Panc1 (cell line): ENCODE measurements at regions not wholly inside any gene's neighbourhood (a gene's known extent, or its start where the extent isn't known, plus 50 kb on each side); places are given as distances from the start of the nearest gene placed in this dataset.

Source experiments
- ATAC-seq: fragments of 200-7000 bp; cut with Tn5 transposase; 2 replicates; pipeline ENCODE4 v1.9.1; 2020; ENCODE audit warnings: mild to moderate bottlenecking, moderate library complexity
- BruUV-seq: library from RNA; stranded (reverse); fragments of 400-500 nt; replicated peaks from 2 replicates; lab custom pipeline; 2021; lab: Mats Ljungman, UMichigan
- CTCF ChIA-PET: fragments of 300-600 bp; sonication (Branson Sonifier 250); formaldehyde crosslinking; loops from one replicate; lab custom pipeline; 2022; ENCODE audit warnings: antibody characterized with exemption; lab: Charles Lee
- POLR2A ChIA-PET: fragments of 300-600 bp; sonication (Branson Sonifier 250); formaldehyde crosslinking; loops from one replicate; lab custom pipeline; 2022; ENCODE audit warnings: antibody characterized with exemption; lab: Charles Lee
- DNase-seq: peaks from one replicate; pipeline ENCODE4 v3.0.0-alpha.2; 2010; ENCODE audit warnings: low read depth, low spot score
- H3K27ac ChIP-seq: 2 replicates; pipeline ENCODE4 v1.5.1; 2011; ENCODE audit warnings: mild to moderate bottlenecking, low read length, inconsistent platforms
- H3K27me3 ChIP-seq: fragments of 200-500 bp; sonication (Bioruptor generic); 2 replicates; pipeline ENCODE4 v1.6.0; 2014; ENCODE audit warnings: low read length, inconsistent platforms; ENCODE audit not compliant: control insufficient read depth, insufficient read depth
- H3K36me3 ChIP-seq: fragments of 200-500 bp; sonication (Bioruptor generic); 2 replicates; pipeline ENCODE4 v1.5.1; 2014; ENCODE audit warnings: inconsistent platforms, mild to moderate bottlenecking, low read length, moderate library complexity; ENCODE audit not compliant: control insufficient read depth, insufficient read depth
- H3K4me1 ChIP-seq: 2 replicates; pipeline ENCODE4 v1.5.1; 2011; ENCODE audit warnings: inconsistent platforms, mild to moderate bottlenecking, low read length, moderate library complexity; ENCODE audit not compliant: control insufficient read depth, insufficient read depth
- H3K4me3 ChIP-seq, 2 experiments: 2 replicates each; pipeline ENCODE4 v1.5.1; 2011 to 2012; ENCODE audit warnings: low read depth in 2 of 2, low read length in 2 of 2, mild to moderate bottlenecking in 2 of 2, inconsistent platforms in 1 of 2, moderate library complexity in 1 of 2
- H3K9me3 ChIP-seq: fragments of 200-500 bp; sonication (Bioruptor generic); 2 replicates; pipeline ENCODE4 v1.5.1; 2014; ENCODE audit warnings: low read depth, mild to moderate bottlenecking, inconsistent platforms, low read length, moderate library complexity; ENCODE audit not compliant: control insufficient read depth, insufficient read depth
- CTCF ChIP-seq: fragments of 450-650 bp; IDR thresholded peaks from 2 replicates; pipeline ENCODE4 v1.5.1; 2017; ENCODE audit warnings: mild to moderate bottlenecking
- POLR2AphosphoS5 ChIP-seq: IDR thresholded peaks from 2 replicates; pipeline ENCODE4 v1.6.1; 2012; ENCODE audit warnings: mild to moderate bottlenecking, low read depth, low read length, moderate library complexity
- REST ChIP-seq, 2 experiments: IDR thresholded peaks; 2 replicates each; pipeline ENCODE4 v1.6.1; 2011 to 2012; ENCODE audit warnings: low read depth in 2 of 2, control low read depth in 1 of 2, low read length in 1 of 2, mild to moderate bottlenecking in 1 of 2, moderate library complexity in 1 of 2; ENCODE audit not compliant: insufficient read depth in 1 of 2
- SIN3A ChIP-seq: IDR thresholded peaks from 2 replicates; pipeline ENCODE4 v1.6.1; 2012; ENCODE audit warnings: low read depth, mild to moderate bottlenecking, low read length, moderate library complexity, borderline replicate concordance; ENCODE audit not compliant: insufficient read depth
- TCF7L2 ChIP-seq: IDR thresholded peaks from 2 replicates; pipeline ENCODE4 v1.6.1; 2011; ENCODE audit warnings: mild to moderate bottlenecking, low read depth, low read length, inconsistent platforms
- in situ Hi-C: cut with HindIII; loops from 2 replicates; pipeline ENCODE4 v1.10.0; 2016; ENCODE audit warnings: low sequenced_read_pairs, low pct_unique_long_range_greater_than_20kb
- intact Hi-C: fragments of 100-400 bp; cut with micrococcal nuclease; formaldehyde crosslinking; loops from one replicate; pipeline ENCODE4 v1.10.0; 2022; ENCODE audit not compliant: unreplicated experiment

DNA sequence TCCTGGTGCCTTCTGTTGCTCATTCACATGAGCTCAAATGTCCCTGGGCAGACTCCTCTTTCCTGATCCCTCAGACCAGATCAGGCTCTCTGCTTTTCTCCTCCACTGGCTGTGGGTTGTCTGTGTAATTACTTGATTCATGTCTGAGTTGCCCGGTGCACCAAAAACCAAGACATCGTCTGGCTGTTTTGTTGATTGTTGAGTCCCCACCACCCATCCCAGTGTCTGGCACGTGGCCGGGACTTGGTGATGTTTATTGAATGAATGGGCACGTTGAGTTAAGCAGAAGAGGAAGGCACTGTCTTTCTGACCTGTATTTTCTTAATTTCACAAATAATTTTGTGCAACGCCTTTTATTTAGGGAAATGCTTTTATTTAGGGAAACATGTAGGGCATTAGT lies 499.1 kb upstream of the HS6ST1 start:
- no TSS peak for BruUV-seq
- CTCF ChIA-PET, result no interaction called here
- no peak for ATAC-seq
- Histone ChIP-seq H3K9me3 (no peaks in the 10 kb centered on the region), H3K27me3 (no peaks in the 10 kb centered on the region), H3K27ac (no peak overlapping the region), H3K36me3 (no peaks in the 10 kb centered on the region), H3K4me1 (no peaks in the 10 kb centered on the region), H3K4me3 (no peak overlapping the region)
- TF ChIP-seq REST (IDR thresholded peaks at IDR 0.05; ENCODE audit: insufficient read depth in 1 of 2, low read depth in 2 of 2, low read length in 1 of 2), result no peak
- TF ChIP-seq TCF7L2, result no peak
- no peak for TF ChIP-seq SIN3A
- TF ChIP-seq CTCF, result no peak
- no peak for TF ChIP-seq POLR2AphosphoS5
- no peak for DNase-seq
- intact Hi-C loops (no loop called here), in situ Hi-C loops (no loop called here)
- POLR2A ChIA-PET, result no interaction called here

DNA sequence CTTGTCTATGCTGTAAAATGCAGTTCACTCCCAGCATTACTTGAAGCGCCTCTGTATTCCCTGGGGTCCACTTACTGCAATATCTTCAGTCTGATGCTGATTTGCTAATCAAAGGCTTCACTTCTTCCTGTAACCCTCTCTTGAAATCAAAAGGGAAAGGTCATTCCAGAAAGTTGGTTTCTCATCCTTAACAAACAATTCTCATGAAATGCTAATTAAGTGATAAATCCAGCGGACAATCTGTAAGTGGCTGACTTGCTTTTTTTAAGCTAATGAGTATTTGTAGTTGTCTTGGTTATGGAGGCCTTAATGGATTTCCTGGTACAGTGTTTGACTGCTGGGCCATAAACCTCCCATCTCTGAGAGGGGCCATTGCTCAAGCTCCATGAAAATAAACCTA lies 499.6 kb upstream of the HS6ST1 start:
- no TSS peak for BruUV-seq
- H3K9me3 ChIP-seq, result no peaks in the 10 kb centered on the region
- H3K27ac ChIP-seq, result no peak overlapping the region
- in situ Hi-C loops, result no loop called here
- POLR2A ChIA-PET, result no interaction called here
- H3K4me3 ChIP-seq, result no peak overlapping the region
- TF ChIP-seq TCF7L2 (no peak), CTCF (no peak), SIN3A (no peak)
- no peaks in the 10 kb centered on the region for H3K36me3 ChIP-seq
- no peak for DNase-seq
- intact Hi-C loops, result no loop called here
- CTCF ChIA-PET, result no interaction called here
- ATAC-seq, result no peak
- H3K4me1 ChIP-seq, result no peaks in the 10 kb centered on the region
- no peaks in the 10 kb centered on the region for H3K27me3 ChIP-seq
